ENCODE measurements at regions not wholly inside any gene's neighbourhood (a gene's known extent, or its start where the extent isn't known, plus 50 kb on each side); places are given as distances from the start of the nearest gene placed in this dataset.

- no peak for TF ChIP-seq CTCF (conservative IDR thresholded peaks at IDR 0.05 in 1 of 2, IDR thresholded peaks at IDR 0.05 in 1 of 2; ENCODE audit: low read depth in 1 of 2, low read length in 2 of 2)
- no peak for TF ChIP-seq EZH2 (IDR thresholded peaks at IDR 0.05; ENCODE audit: low read length, missing control alignments)
These were observed 140.1 kb downstream of the ZFAND4 start for GRCh38 chr10:45532480-45532879.

All from fibroblast of lung (primary cell).